ENCODE measurements at regions not wholly inside any gene's neighbourhood (a gene's known extent, or its start where the extent isn't known, plus 50 kb on each side); places are given as distances from the start of the nearest gene placed in this dataset.

DNA sequence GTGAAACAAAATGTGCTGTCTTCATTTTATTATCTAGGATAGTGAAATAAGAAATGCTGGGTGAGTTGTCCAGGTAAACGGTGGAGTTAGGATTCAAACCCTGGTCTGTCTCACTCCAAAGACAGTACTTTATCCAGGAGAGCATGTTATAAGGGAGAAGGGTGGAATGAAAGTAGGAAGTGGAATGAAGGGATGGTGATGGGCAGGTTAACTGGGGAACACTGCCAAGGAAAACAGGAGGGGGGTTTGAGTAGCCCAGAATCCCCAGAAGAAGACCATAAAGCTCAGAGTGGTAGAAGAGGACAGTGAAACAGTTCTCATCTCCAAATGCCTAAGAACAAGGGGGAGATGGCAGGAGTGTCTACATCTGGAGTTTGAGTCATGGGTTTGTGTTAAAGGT, 169.0 kb downstream of the BARX2 start:
- H3K4me3 ChIP-seq, result no peak overlapping the region
- ChIA-PET POLR2A (no interaction called here), CTCF (no interaction called here)
- 0% methylated on average over 1 of the region's 1 CpG for WGBS (ENCODE audit: missing lambda C conversion rate)
- no peaks in the 10 kb centered on the region for H3K9me3 ChIP-seq
- H3K4me1 ChIP-seq, result no peaks in the 10 kb centered on the region
- TF ChIP-seq, protein P1, sequence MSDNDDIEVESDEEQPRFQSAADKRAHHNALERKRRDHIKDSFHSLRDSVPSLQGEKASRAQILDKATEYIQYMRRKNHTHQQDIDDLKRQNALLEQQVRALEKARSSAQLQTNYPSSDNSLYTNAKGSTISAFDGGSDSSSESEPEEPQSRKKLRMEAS (IDR thresholded peaks at IDR 0.05), result no peak
- TF ChIP-seq, protein P2, sequence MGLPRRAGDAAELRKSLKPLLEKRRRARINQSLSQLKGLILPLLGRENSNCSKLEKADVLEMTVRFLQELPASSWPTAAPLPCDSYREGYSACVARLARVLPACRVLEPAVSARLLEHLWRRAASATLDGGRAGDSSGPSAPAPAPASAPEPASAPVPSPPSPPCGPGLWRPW (IDR thresholded peaks at IDR 0.05), result no peak
- TF ChIP-seq, protein P3, sequence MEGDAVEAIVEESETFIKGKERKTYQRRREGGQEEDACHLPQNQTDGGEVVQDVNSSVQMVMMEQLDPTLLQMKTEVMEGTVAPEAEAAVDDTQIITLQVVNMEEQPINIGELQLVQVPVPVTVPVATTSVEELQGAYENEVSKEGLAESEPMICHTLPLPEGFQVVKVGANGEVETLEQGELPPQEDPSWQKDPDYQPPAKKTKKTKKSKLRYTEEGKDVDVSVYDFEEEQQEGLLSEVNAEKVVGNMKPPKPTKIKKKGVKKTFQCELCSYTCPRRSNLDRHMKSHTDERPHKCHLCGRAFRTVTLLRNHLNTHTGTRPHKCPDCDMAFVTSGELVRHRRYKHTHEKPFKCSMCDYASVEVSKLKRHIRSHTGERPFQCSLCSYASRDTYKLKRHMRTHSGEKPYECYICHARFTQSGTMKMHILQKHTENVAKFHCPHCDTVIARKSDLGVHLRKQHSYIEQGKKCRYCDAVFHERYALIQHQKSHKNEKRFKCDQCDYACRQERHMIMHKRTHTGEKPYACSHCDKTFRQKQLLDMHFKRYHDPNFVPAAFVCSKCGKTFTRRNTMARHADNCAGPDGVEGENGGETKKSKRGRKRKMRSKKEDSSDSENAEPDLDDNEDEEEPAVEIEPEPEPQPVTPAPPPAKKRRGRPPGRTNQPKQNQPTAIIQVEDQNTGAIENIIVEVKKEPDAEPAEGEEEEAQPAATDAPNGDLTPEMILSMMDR (IDR thresholded peaks at IDR 0.05), result no peak
- TF ChIP-seq CHD4 (IDR thresholded peaks at IDR 0.05; ENCODE audit: borderline replicate concordance), result no peak
- no peak for TF ChIP-seq RARB (CRISPR knock-in tag; IDR thresholded peaks at IDR 0.05)
- no peak for TF ChIP-seq JUN (IDR thresholded peaks at IDR 0.05)
- TF ChIP-seq JUNB (IDR thresholded peaks at IDR 0.05), result no peak
- TF ChIP-seq, protein P4, sequence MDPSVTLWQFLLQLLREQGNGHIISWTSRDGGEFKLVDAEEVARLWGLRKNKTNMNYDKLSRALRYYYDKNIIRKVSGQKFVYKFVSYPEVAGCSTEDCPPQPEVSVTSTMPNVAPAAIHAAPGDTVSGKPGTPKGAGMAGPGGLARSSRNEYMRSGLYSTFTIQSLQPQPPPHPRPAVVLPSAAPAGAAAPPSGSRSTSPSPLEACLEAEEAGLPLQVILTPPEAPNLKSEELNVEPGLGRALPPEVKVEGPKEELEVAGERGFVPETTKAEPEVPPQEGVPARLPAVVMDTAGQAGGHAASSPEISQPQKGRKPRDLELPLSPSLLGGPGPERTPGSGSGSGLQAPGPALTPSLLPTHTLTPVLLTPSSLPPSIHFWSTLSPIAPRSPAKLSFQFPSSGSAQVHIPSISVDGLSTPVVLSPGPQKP (IDR thresholded peaks at IDR 0.05; ENCODE audit: low read depth, low read length), result no peak
- TF ChIP-seq NFE2L2 (conservative IDR thresholded peaks at IDR 0.05; ENCODE audit: low read length), result no peak
- TF ChIP-seq, protein P5, sequence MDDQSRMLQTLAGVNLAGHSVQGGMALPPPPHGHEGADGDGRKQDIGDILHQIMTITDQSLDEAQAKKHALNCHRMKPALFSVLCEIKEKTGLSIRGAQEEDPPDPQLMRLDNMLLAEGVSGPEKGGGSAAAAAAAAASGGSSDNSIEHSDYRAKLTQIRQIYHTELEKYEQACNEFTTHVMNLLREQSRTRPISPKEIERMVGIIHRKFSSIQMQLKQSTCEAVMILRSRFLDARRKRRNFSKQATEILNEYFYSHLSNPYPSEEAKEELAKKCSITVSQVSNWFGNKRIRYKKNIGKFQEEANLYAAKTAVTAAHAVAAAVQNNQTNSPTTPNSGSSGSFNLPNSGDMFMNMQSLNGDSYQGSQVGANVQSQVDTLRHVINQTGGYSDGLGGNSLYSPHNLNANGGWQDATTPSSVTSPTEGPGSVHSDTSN (IDR thresholded peaks at IDR 0.05), result no peak
- no peak for TF ChIP-seq EHF (CRISPR knock-in tag; IDR thresholded peaks at IDR 0.05)
- H3K27ac ChIP-seq, result no peak overlapping the region
- no peak for FAIRE-seq
- no peak overlapping the region for H3K4me2 ChIP-seq
- no peak for ATAC-seq
- no peak for DNase-seq (ENCODE audit: low read depth in 1 of 2, low spot score in 1 of 2)

DNA sequence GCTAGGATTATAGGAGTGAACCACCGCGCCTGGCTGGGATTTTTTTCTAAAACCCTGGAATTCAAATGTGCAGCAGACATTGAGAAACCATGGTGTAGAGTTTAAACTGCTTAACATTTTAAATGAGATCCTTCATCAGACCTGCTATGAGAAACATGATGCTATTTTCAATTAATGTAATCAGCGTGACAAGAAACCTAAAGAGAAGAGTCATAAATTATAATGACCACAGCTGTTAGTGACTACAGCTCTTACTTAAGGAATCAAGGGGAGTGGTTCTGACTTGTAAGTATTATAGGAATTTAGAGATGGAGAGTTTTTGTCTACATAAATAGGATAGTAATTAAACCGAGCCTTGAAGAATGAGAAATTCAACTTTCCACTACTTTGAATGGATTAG, 170.6 kb downstream of the BARX2 start:
- Histone ChIP-seq H3K9me3 (no peaks in the 10 kb centered on the region), H3K4me3 (no peak overlapping the region), H3K4me2 (no peak overlapping the region), H3K4me1 (no peaks in the 10 kb centered on the region), H3K27ac (no peak overlapping the region)
- CTCF ChIA-PET, result no interaction called here
- POLR2A ChIA-PET, result no interaction called here
- DNase-seq (ENCODE audit: low read depth in 1 of 2, low spot score in 1 of 2) (no peak), FAIRE-seq (no peak), ATAC-seq (no peak)
- TF ChIP-seq CBX2 (IDR thresholded peaks at IDR 0.05; ENCODE audit: borderline replicate concordance, low read depth) (no peak), CHD2 (IDR thresholded peaks at IDR 0.05; ENCODE audit: low read length, partially characterized antibody) (no peak), FOSB (CRISPR knock-in tag; IDR thresholded peaks at IDR 0.05) (no peak), HOXA7 (CRISPR knock-in tag; IDR thresholded peaks at IDR 0.05) (no peak), ZC3H11A (IDR thresholded peaks at IDR 0.05) (no peak), ZSCAN20 (CRISPR knock-in tag; IDR thresholded peaks at IDR 0.05) (no peak), HOXB13 (CRISPR knock-in tag; IDR thresholded peaks at IDR 0.05; ENCODE audit: low read depth) (no peak), NPAS2 (CRISPR knock-in tag; IDR thresholded peaks at IDR 0.05; ENCODE audit: borderline replicate concordance) (no peak), CBX8 (IDR thresholded peaks at IDR 0.05) (no peak), EHMT2 (IDR thresholded peaks at IDR 0.05; ENCODE audit: low read depth) (no peak), CHD4 (IDR thresholded peaks at IDR 0.05; ENCODE audit: borderline replicate concordance) (no peak), SREBF2 (IDR thresholded peaks at IDR 0.05) (no peak), ZFP36 (IDR thresholded peaks at IDR 0.05; ENCODE audit: borderline replicate concordance, partially characterized antibody) (no peak), TP53 (CRISPR knock-in tag; IDR thresholded peaks at IDR 0.05) (no peak), FOSL2 (IDR thresholded peaks at IDR 0.05) (no peak), FOSL2 (CRISPR knock-in tag; IDR thresholded peaks at IDR 0.05) (no peak)
- TF ChIP-seq, protein P6, sequence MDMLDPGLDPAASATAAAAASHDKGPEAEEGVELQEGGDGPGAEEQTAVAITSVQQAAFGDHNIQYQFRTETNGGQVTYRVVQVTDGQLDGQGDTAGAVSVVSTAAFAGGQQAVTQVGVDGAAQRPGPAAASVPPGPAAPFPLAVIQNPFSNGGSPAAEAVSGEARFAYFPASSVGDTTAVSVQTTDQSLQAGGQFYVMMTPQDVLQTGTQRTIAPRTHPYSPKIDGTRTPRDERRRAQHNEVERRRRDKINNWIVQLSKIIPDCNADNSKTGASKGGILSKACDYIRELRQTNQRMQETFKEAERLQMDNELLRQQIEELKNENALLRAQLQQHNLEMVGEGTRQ (IDR thresholded peaks at IDR 0.05), result no peak
- TF ChIP-seq, protein P2 (IDR thresholded peaks at IDR 0.05), result no peak
- WGBS (ENCODE audit: missing lambda C conversion rate), result 53% methylated on average over 4 of the region's 4 CpGs

All from A549 (cell line).